NCI-H2227 (cell line): ENCODE measurements at regions not wholly inside any gene's neighbourhood (a gene's known extent, or its start where the extent isn't known, plus 50 kb on each side); places are given as distances from the start of the nearest gene placed in this dataset.
"Not testable (repeated sequence)": the region's sequence is repeated elsewhere in the genome, so short reads cannot be mapped to it uniquely, and the experiment has no call there.

Source experiments
- DNase-seq: peaks from one replicate; lab custom pipeline; 2025; ENCODE audit not compliant: unreplicated experiment; lab: John Stamatoyannopoulos, UW

DNA sequence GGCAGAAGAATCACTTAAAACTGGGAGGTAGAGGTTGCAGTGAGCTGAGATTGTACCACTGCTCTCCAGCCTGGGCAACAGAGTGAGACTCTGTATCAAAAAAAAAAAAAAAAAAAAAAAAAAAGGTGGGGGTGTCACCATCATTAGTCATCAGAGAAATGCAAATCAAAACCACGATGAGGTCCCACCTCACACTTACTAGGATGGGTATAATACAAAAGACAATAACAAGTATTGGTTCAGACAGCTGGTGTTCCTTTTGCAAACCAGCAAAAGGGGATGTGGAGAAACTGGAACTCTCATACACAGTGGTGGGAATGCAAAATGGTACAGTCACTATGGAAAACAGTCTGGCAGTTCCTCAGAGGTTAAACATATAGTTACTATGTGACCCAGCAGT, 78.7 kb upstream of the TSC22D2 start:
- DNase-seq: no peak

DNA sequence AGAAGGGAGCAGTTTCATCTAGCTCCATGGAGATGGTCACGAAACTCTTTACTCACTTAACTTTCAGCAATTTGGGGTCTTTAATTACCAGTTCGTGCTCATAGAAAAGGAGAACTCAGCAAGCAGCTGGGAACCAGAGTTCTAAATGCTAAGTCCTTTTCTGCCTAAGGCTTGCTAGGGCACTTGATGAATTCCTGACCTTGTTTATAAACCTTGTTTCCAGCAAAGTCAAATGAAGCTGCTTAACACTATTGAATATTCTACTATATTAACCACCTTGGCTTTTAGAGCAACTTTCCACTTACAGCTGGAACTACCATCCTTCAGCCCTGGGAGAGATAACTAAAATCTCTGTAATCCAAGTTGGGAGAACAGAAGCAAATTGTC, 79.5 kb upstream of the TSC22D2 start:
- DNase-seq: no peak

DNA sequence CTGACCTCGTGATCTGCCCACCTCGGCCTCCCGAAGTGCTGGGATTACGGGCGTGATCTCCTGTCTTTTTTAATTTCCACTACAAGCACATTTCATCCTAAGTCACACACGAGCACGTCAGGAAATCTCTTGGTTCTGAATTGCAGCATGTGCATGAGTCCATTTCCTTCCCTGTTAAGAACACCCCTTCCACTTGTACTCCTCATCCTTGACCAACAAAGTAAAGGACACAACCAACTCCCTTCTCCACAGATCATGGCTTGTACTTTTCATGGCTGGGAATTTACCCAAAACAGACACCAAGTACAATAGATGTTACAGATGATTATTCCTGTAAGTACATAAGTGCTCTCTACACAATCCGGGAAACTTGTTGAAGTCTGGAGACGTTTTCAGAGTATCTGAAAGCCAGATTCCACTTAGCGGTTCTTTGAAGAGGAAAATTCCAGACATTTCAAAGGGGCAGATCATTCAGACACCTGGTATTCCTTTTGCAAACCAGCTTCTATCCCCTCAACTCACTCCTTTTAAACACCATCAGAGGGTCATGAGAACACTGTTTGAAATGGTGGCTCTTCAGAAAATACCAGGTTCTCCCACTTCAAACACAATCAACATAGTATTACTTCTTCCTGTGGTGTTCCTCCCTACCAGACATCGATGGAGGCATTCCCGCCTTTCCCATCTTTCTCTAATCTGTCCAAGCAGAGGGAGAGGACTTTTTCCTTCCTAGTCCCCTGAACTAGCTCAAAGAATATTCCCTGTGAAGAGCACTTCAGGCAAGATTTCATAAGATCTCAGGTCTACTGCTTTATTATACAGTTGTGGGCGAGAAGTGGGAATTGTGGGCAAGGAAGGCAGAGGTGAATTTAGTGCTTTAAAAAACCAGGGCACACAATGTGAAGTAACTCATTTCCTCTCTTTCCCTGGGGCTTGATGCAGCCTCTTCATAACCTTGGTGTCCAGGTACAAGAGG, 80.1 kb upstream of the TSC22D2 start:
- DNase-seq: no peak

DNA sequence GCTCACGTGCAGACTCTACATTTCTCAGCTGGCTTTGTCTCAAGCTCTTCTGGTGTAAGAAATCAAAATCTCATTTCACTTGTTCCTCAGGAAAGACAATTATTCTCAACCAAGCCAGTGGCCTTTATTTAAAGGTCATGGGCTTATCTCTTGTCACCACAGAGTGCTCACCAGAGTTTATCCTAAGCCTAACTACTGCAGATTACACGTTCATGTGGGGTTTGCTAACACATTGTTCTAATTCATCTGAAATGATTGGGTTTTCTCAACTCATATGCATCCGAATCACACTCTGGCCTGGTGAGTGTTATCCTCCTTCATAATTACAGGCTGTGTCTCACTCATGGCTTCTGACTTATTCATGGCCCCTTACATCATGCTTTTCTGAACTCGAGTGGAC, 83.3 kb upstream of the TSC22D2 start:
- no peak for DNase-seq

DNA sequence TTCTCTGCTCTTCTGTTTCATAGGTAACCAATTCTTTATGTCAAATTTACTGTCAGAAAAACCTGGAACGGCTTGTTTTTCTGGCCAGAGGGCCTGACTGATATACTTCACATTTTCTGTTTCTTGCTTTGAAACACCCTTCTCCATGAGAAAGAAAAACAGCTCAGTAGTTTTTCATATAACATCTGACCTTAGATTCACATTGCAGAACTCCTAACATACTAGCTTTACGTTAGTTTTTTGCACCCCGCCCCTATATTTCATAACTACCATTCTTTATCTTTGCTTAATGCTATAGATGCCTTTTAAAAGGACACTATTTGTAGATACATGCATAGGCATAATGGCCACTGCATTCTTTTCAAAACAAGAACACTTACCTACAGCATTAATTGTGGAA, 83.9 kb upstream of the TSC22D2 start:
- DNase-seq: no peak

DNA sequence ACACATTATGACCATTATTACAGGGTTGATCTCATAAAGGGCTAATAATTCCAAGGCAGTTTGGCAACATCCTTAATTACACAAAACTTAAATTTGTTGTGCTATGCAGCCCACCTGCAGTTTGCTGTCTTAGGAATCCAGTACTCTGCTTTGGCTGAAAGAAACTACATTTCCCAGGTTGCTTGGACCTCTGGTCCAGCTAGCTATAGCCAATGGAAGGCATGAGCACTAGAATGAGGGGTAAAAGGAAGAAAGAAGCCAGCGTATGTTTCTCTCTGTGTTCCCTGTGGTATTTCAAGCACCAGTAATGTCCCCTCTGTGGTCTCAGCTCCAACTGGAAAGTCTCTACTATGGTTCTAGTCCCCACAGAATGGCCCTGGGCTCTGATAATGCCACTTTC, 84.3 kb upstream of the TSC22D2 start:
- DNase-seq: no peak

DNA sequence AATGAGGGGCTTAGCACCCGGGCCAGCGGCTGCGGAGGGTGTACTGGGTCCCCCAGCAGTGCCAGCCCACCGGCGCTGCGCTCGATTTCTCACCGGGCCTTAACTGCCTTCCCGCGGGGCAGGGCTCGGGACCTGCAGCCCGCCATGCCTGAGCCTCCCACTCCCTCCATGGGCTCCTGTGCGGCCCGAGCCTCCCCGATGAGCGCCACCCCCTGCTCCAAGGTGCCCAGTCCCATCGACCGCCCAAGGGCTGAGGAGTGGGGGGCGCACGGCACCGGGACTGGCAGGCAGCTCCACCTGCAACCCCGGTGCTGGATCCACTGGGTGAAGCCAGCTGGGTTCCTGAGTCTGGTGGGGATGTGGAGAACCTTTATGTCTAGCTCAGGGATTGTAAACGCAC, 85.0 kb upstream of the TSC22D2 start:
- DNase-seq: not testable (repeated sequence)

DNA sequence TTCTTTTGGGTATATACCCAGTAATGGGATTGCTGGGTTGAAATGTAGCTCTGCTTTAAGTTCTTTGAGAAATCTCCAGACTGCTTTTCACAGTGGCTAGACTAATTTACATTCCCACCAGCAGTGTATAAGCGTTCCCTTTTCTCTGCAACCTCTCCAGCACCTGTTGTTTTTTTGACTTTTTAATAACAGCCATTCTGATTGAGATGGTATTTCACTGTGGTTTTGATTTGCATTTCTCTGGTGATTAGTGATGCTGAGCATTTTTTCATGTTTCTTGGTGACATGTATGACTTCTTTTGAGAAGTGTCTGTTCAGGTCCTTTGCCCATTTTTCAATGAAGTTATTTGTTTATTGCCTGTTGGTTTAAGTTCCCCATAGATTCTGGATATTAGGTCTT, 87.1 kb upstream of the TSC22D2 start:
- DNase-seq: not testable (repeated sequence)

DNA sequence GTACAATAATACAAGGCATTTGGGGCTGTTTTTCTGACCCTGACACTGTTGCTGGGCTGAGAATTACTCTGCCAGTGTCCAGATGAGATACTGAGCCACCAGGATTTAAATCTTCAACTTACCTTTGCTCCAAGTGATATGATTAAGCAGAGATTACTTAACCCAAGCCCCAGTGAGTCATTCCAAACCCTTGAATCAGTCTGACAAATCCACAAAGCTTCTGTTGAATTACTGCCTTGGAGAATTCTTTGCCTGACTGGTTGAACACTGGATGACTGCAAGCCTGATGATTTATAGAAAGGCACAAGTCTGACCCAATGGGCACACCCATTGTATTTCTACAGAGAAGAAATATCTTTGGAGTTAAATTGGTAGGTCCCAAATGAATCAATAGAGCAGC, 88.2 kb upstream of the TSC22D2 start:
- DNase-seq: no peak

DNA sequence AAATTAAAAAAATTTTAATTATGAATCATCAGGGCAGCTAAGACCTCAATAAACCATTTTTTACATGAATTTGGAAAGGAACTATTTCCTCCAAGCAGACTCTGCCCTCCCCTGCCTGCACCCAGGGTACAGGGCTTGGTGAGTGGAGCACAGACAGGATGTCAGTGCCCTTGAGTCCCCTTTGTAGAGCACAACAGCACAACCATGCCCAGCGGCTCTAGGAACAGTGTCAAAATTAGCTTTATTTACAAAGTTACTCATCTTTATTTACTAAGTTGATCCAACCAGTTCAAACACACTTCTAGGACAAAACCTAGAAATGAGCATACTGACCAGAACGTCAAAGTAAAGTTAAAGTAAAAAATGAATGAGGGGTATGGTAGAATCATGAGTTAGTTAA, 90.6 kb upstream of the TSC22D2 start:
- DNase-seq: no peak

DNA sequence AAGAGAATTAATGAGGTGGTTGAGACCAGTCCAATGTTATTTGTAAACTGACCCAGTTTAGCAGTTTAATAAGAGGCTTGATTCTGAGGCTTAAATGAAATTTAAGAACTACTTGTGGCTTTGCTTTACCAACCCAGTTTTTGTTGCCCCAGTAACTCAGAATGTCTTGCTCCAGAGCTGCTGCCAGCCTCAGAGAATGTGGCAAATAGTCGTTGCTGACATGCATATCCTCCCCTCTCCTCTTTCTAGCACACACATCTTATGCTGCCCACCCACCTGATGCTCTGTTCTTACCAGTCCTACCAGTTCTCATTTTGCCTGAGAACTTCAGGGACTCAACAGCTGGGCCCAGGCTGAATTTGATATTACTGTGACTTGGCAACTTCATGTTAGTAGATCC, 92.4 kb upstream of the TSC22D2 start:
- no peak for DNase-seq

DNA sequence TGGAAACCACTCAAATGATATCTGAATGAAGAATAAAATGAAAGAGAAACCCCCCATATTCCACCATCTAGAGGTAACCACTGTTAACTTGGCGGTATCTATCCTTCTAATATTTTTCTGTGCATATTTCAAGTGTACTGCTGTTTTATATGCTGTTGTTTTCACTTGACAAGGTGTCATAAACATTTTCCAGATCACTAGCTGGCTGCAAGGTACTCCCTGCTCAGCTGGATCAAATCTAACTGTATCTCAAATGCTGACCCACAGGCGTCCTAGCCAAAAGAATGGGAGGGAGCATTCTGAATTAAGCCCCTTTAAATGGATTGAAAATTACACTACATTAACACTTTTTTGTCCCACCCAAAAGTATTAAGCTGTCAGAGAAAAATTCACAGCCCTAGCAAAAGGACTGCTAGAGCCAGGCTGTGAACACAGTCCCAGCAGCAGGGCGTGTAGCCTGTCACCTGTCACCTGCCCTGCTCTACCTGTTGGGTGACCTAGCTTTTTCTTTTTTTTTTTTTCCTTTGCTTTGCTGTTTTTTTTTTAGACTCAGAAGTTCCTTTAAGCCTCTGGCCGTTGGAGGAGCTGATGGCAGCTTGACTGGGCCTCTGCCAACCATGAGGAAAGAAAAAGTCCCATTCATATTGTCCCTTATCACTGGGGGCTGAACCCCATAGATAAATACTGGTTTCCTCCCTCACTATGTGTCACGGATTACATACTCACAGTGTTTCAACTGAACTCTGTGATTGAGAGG, 93.7 kb upstream of the TSC22D2 start:
- no peak for DNase-seq

DNA sequence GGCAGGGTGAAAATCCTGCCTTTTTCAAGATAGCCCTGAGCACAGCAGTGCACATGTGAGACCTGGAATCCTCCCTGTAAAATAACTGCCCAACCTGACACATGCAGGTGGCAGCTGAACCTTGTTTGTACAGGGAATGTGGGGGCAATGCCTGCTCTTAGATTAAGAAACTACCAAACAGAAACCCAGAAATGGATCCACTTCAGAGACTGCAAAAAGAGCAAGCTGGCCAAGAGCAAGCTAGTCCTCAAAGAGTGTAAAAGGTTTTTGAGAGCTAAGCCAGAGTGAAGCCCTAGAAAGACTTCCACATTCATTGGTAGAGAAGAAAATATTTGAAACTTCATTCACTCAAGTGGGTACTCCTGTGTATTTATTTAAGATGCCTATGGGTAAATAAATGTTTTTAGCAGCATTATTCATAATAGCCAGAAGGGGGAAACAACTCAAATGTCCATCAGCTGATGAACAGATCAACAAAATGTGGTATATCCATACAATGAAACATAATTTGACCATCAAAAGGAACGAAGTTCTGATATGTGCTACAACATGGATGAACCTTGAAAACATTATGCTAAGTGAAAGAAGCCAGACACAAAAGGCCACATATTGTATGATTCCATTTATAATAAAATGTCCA, 96.0 kb upstream of the TSC22D2 start:
- no peak for DNase-seq

DNA sequence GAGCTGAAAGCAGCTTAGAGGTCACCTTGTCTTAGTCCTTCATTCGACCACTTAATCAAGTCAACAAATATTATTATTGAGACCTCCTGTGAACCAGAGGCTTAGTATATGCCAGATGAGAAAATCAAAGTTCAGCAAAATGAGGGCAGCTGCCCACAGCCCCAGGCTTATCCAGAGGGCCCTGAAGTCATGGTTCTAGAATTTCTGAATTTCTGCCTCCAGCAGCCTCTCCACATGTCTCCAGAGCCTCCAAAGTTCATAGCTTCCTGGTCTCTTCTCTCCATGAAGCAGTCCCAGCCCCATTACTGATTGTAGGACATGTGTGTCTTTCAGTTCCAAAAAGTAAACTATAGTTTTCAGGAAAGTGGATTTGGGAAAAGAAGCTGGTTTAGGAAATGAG, 96.9 kb upstream of the TSC22D2 start:
- no peak for DNase-seq

DNA sequence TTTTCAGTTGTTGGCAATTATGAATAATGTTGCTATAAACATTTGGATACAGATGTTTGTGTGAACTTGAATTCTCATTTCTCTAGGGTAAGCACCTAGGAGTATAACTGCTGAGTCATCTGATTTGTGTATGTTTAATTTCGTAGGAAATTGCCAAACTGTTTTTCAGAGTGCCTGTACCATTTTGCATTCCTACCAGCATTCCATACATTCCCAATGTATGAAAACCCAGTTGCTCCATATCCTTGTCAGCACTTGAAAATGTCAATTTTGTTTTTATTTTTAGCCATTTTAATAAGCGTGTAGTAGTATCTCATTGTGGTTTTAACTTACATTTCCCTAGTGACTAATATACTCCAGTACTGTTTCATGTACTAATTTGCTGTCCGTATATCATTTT, 98.5 kb upstream of the TSC22D2 start:
- no peak for DNase-seq

DNA sequence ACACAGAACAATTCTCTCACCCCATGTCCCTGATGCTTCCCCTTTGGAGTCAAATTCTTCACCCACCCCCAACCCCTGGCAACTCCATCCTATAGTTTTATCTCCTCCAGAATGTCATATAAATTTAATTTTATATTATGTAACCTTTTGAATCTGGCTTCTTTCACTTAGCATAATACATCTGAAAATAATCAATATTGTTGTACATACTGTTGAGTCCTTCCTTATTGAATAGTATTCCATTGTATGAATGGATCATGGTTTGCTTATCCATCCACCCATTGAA, 98.9 kb upstream of the TSC22D2 start:
- no peak for DNase-seq

DNA sequence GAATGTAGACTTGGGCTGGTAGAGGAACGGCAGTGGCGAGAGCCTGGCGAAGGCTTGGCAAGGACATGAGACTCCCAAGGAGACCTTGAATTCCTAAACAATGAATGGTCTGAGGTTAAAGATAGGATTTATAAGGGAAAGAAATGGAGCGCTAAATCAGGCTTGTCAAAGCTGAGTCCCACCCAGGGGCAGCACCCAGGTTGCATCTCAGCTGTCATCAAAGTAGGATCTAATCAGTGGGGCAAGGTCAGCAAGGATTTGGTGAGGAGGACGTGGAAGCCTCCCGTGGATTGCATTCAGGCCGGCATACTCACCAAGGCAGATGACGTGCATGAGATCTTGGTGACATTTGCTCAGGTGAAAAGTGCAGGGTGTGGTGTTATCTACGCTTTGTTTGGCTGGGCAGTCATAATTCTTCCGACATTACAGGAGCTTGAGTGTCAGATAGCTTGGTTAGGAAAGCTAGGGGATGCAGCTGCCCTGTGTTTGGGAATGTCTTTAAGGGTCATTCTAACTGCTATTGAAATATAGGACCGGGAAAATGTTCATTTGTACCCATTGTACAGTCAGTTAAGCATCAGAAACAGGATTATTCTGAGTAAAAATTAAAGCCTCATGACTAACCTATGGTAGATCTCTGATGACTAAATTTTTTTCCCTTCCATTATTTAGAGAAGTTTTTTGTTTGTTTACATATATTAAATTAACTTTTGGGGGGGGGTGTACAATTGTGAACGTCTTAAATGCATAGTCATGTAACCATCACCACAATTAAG, 99.4 kb upstream of the TSC22D2 start:
- DNase-seq: no peak

DNA sequence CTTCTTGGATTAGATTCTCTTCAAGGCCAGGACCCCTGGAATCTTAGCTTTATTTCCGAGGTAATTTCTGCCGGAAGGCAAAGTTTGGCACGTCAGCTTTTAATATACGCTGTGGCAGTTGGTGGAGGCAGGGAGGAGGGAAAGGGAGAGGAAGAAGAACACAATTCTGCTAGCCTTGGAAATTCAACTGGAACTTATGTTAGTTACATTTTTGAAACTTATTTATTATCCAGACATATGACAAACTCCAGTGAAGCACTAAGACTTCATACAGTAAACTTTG, 100.1 kb upstream of the TSC22D2 start:
- DNase-seq: no peak

DNA sequence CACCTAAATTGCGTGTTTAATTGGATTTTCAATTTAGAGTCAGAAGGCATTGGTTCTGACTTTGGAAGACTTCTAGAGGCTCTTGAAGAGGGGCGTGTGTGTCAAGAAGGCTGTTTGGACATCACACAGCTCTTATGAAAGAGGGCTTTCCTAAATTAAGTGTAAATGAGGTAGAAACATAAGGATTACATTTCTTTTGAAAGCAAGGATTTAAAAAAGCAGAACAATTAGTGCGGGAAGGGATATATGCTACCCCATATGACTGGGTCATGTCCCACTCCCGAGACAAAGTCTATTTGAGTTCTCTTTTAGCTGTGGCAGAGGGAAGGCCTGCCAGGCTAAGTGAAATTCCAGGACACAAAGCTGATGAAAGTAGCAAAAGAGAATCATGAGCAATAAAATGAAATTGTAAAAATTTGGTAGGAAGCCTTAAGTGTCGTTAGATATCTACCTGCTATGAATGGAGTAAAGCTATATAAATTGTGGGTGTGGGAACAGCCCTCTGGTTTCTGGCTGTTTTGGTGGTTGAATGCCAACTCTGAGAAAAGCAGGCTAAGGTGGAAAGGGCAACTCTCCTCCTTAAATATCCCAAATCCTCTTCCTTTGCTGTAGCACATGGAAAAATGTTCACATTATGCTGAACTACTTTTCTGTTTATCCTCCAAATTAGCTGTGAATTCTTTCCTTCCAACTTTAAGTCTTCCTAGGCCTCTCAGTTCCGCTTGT, 100.6 kb upstream of the TSC22D2 start:
- no peak for DNase-seq

DNA sequence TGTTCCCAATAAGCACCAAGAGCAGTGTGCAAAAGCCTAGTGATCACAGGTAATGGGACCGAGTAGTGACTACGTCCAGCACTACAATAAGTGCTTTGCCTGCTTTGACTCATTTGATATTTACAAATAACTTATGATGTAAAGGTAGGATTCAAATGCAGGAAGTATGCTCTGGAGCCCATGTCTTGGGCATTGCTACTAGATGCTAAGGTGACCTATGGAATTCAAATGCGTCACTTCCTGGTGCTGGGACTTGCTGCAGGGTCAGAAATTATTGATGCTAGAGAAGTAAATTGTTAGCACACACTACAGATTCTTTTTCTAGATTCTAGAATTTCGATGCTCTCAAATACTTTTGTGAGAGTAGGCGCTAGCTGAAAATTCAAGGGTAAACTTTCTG, 101.2 kb upstream of the TSC22D2 start:
- no peak for DNase-seq

DNA sequence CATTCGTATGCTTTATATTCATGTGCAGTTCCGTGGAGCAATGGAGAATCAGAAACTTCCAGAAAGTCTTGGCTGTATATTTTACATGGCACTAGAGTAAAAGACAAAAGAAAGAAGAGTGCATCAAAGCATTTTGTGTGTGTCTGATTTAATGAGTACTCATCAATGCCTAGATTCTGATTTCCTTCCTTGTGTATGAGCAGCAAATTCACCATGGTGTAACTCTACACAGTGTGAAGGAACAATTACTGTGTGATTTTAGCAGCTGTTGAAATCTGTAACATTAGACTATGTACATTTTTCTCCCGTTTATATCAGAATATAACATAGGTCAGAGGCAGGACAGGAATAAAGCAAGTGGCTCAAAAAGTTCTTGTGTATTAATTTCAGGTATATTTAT, 102.0 kb upstream of the TSC22D2 start:
- no peak for DNase-seq
